HEK293 (cell line): ENCODE measurements at regions not wholly inside any gene's neighbourhood (a gene's known extent, or its start where the extent isn't known, plus 50 kb on each side); places are given as distances from the start of the nearest gene placed in this dataset.

Experiments
- CTCF ChIP-seq: fragments of 450-650 bp; formaldehyde crosslinking; IDR thresholded peaks from 2 replicates; pipeline ENCODE4 v1.5.1; 2016; ENCODE audit warnings: missing biosample characterization, missing genetic modification characterization
- REPIN1 ChIP-seq: fragments of 450-650 bp; formaldehyde crosslinking; IDR thresholded peaks from 2 replicates; pipeline ENCODE4 v1.5.1; 2017; ENCODE audit warnings: missing biosample characterization, missing genetic modification characterization, low read depth
- TSHZ1 ChIP-seq: fragments of 450-650 bp; formaldehyde crosslinking; IDR thresholded peaks from 2 replicates; pipeline ENCODE4 v1.5.1; 2016; ENCODE audit warnings: missing biosample characterization, missing genetic modification characterization, borderline replicate concordance
- ZNF121 ChIP-seq: fragments of 450-650 bp; formaldehyde crosslinking; IDR thresholded peaks from 2 replicates; pipeline ENCODE4 v1.5.1; 2016; ENCODE audit warnings: missing biosample characterization, missing genetic modification characterization
- ZNF362 ChIP-seq: fragments of 450-650 bp; formaldehyde crosslinking; IDR thresholded peaks from 2 replicates; pipeline ENCODE4 v1.5.1; 2016; ENCODE audit warnings: missing biosample characterization, missing genetic modification characterization
- ZNF544 ChIP-seq: fragments of 450-650 bp; formaldehyde crosslinking; IDR thresholded peaks from 2 replicates; pipeline ENCODE4 v1.5.0; 2017; ENCODE audit warnings: missing biosample characterization, missing genetic modification characterization
- ZNF747 ChIP-seq: fragments of 450-650 bp; formaldehyde crosslinking; IDR thresholded peaks from 2 replicates; pipeline ENCODE4 v1.5.1; 2016; ENCODE audit warnings: missing biosample characterization, missing genetic modification characterization

GRCh38 chr15:68491415-68492106 lies 59.6 kb upstream of the ITGA11 start:
- TF ChIP-seq CTCF (tag by site-specific recombination) = no peak
- TF ChIP-seq ZNF362 (tag by site-specific recombination) = no peak
- no peak for TF ChIP-seq REPIN1
- no peak for TF ChIP-seq ZNF121 (tag by site-specific recombination)
- no peak for TF ChIP-seq ZNF747 (tag by site-specific recombination)
- no peak for TF ChIP-seq TSHZ1
- no peak for TF ChIP-seq ZNF544 (tag by site-specific recombination)
